Retinal pigment epithelial cell (primary cell): ENCODE measurements at regions not wholly inside any gene's neighbourhood (a gene's known extent, or its start where the extent isn't known, plus 50 kb on each side); places are given as distances from the start of the nearest gene placed in this dataset.
A peak's percentile ranks its signal among the peaks of the same experiment; 100 is the strongest.

ENCODE experiments used
- DNase-seq: peaks from one replicate; pipeline ENCODE4 v3.0.0-alpha.2; 2010; ENCODE audit warnings: low read depth
- H3K4me3 ChIP-seq: 2 replicates; pipeline ENCODE4 v1.5.1; 2011; ENCODE audit warnings: mild to moderate bottlenecking, low read length, control low read depth, moderate library complexity
- TF ChIP-seq, protein P1 (sequence below): conservative IDR thresholded peaks from 2 replicates; pipeline ENCODE4 v1.5.1; 2011; ENCODE audit warnings: low read depth, low read length, control low read depth, inconsistent platforms

DNA sequence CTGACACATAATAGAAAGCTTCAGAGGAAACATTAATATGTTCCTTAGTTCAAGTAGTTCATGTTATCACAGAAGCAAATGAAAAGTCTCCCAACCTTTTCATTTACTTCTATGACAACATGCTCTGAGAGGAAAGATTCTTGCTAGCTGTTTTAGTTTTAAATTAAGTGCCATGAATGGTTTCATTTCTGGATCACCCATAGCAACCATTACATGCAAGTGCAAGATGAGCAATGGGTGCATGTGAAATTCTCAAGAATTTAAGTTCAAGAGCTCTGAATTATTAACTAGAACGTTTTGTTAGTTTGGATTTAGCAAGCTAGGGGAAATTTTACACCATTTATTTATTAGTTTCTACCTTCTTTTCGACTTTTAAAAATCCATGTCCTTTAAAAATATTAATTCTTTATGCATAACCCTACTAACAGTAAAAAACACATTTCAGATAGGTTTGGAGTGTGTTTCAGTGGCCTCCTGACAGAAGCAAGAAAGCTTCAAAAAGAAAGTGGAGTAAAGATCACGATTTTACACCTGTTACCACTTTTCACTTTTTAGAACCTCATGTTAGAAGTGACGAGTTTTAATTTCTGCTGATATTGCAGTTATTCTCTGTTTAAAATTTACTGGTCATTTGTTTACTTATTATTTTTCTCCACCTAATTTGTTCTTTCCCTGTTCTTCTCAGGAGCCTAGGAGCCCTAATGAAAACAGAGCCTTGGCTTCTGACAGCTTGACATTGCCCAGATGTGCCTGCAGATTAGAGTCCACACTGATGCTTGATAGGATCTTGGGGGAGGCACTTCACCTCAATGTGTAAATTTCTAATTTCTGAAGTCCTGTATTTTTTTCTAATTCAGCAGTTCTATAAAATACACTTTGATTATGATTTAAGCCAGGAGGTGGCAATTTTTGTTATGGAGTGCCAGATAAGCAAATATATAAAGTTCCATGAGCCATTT, 995.3 kb upstream of the PHF14 start:
- no peak overlapping the region for H3K4me3 ChIP-seq
- TF ChIP-seq, protein P1, sequence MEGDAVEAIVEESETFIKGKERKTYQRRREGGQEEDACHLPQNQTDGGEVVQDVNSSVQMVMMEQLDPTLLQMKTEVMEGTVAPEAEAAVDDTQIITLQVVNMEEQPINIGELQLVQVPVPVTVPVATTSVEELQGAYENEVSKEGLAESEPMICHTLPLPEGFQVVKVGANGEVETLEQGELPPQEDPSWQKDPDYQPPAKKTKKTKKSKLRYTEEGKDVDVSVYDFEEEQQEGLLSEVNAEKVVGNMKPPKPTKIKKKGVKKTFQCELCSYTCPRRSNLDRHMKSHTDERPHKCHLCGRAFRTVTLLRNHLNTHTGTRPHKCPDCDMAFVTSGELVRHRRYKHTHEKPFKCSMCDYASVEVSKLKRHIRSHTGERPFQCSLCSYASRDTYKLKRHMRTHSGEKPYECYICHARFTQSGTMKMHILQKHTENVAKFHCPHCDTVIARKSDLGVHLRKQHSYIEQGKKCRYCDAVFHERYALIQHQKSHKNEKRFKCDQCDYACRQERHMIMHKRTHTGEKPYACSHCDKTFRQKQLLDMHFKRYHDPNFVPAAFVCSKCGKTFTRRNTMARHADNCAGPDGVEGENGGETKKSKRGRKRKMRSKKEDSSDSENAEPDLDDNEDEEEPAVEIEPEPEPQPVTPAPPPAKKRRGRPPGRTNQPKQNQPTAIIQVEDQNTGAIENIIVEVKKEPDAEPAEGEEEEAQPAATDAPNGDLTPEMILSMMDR: no peak
- no peak for DNase-seq

- TF ChIP-seq, protein P1: no peak
- H3K4me3 ChIP-seq: no peak overlapping the region
- peak; percentile 18 for DNase-seq
Measured at GRCh38 chr7:9981742-9982349, 991.8 kb upstream of the PHF14 start.

GRCh38 chr7:9983048-9983447, 990.6 kb upstream of the PHF14 start:
- DNase-seq: no peak
- TF ChIP-seq, protein P1: peak; percentile 4
- no peak overlapping the region for H3K4me3 ChIP-seq

- no peak overlapping the region for H3K4me3 ChIP-seq
- TF ChIP-seq, protein P1: peak; percentile 22
- DNase-seq: no peak
Measured at GRCh38 chr7:10015687-10016086, 958.0 kb upstream of the PHF14 start.

- DNase-seq: no peak
- no peak overlapping the region for H3K4me3 ChIP-seq
- TF ChIP-seq, protein P1: no peak
Measured at GRCh38 chr7:10022480-10022879, 951.2 kb upstream of the PHF14 start.

GRCh38 chr7:10022957-10023356, 950.7 kb upstream of the PHF14 start:
- peak; percentile 12 for DNase-seq
- TF ChIP-seq, protein P1: peak; percentile 52
- no peak overlapping the region for H3K4me3 ChIP-seq
